ENCODE measurements at regions not wholly inside any gene's neighbourhood (a gene's known extent, or its start where the extent isn't known, plus 50 kb on each side); places are given as distances from the start of the nearest gene placed in this dataset.

DNA sequence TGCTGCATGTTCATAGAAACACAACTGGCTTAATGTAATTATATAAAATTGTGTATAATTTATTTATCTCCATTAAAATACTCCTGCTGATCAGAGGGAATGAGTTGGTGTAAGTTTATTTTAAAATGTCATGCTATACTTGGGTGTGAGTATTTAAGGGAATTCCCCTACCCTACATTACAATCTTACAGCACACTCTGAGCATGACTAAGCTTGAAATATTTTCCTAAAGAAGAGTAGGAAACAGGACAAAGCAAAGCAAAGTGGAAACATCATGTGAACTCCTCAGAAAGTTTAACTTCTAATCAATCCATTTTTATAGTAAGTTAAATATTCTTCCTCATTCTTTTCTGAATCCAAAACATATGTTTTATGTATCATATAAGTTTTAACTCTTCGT, 1271.3 kb downstream of the EFNA5 start:
- H3K23me2 ChIP-seq (ENCODE audit: insufficient read length, low read depth, low read length, poor library complexity, severe bottlenecking): no peaks in the 10 kb centered on the region
- no peak overlapping the region for H4K8ac ChIP-seq (replicated peaks; ENCODE audit: insufficient read length, low read depth, low read length)
- no peak overlapping the region for H2BK20ac ChIP-seq (ENCODE audit: low read depth, low read length, poor library complexity, severe bottlenecking)
- no peak for DNase-seq
- no peak overlapping the region for H2AK5ac ChIP-seq (ENCODE audit: insufficient read length, low read length)
- no peak overlapping the region for H3T11ph ChIP-seq (ENCODE audit: low read length)
- no peak overlapping the region for H3K4ac ChIP-seq (ENCODE audit: low read depth, low read length)
- H3K27me3 ChIP-seq (ENCODE audit: insufficient read depth, low read length): no peaks in the 10 kb centered on the region
- no peak overlapping the region for H3K4me2 ChIP-seq (ENCODE audit: insufficient read depth, insufficient read length, low read length)
- no peak overlapping the region for H3K23ac ChIP-seq (ENCODE audit: insufficient read length, low read depth, low read length)
- no peak overlapping the region for H2BK5ac ChIP-seq (ENCODE audit: insufficient read length, low read length)
- H2BK12ac ChIP-seq (ENCODE audit: insufficient read length, low read depth, low read length): no peak overlapping the region
- H3K27ac Mint-ChIP-seq: no peak overlapping the region
- H3K27ac ChIP-seq (ENCODE audit: insufficient read length, low read depth, low read length): no peak overlapping the region
- H3K79me1 ChIP-seq (ENCODE audit: insufficient read depth, low read depth, low read length, poor library complexity, severe bottlenecking): no peaks in the 10 kb centered on the region
- TF ChIP-seq, protein P1, sequence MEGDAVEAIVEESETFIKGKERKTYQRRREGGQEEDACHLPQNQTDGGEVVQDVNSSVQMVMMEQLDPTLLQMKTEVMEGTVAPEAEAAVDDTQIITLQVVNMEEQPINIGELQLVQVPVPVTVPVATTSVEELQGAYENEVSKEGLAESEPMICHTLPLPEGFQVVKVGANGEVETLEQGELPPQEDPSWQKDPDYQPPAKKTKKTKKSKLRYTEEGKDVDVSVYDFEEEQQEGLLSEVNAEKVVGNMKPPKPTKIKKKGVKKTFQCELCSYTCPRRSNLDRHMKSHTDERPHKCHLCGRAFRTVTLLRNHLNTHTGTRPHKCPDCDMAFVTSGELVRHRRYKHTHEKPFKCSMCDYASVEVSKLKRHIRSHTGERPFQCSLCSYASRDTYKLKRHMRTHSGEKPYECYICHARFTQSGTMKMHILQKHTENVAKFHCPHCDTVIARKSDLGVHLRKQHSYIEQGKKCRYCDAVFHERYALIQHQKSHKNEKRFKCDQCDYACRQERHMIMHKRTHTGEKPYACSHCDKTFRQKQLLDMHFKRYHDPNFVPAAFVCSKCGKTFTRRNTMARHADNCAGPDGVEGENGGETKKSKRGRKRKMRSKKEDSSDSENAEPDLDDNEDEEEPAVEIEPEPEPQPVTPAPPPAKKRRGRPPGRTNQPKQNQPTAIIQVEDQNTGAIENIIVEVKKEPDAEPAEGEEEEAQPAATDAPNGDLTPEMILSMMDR (conservative IDR thresholded peaks at IDR 0.05): no peak
- H3K9ac ChIP-seq (ENCODE audit: extremely low read depth, insufficient read length, low read length): no peak overlapping the region
- no peak overlapping the region for H4K91ac ChIP-seq (ENCODE audit: insufficient read length, low read depth, low read length)
- H3K4me1 Mint-ChIP-seq: no peaks in the 10 kb centered on the region
- H2AFZ ChIP-seq (ENCODE audit: low read length): no peak overlapping the region
- H2BK120ac ChIP-seq (ENCODE audit: low read depth, low read length, poor library complexity, severe bottlenecking): no peak overlapping the region
- H4K20me1 ChIP-seq (ENCODE audit: control insufficient read depth, insufficient read depth, insufficient read length): no peaks in the 10 kb centered on the region
- no peaks in the 10 kb centered on the region for H3K9me3 Mint-ChIP-seq
- no peak overlapping the region for H3K18ac ChIP-seq (ENCODE audit: insufficient read length, low read depth, low read length)
- H3K79me2 ChIP-seq (ENCODE audit: insufficient read depth, low read length): no peaks in the 10 kb centered on the region
- no peak overlapping the region for H2BK15ac ChIP-seq (ENCODE audit: low read depth, low read length)
- no peaks in the 10 kb centered on the region for H3K36me3 Mint-ChIP-seq (ENCODE audit: insufficient read depth in 1 of 3, low read depth in 3 of 3)
- H3K4me3 Mint-ChIP-seq: no peak overlapping the region
- H3K56ac ChIP-seq (ENCODE audit: insufficient read length, low read depth, low read length): no peak overlapping the region
- no peak overlapping the region for H4K5ac ChIP-seq (ENCODE audit: insufficient read length, low read depth, low read length)
- no peaks in the 10 kb centered on the region for H3K4me1 ChIP-seq (ENCODE audit: insufficient read depth, low read length)
- no CpG with 5 or more reads among the region's 1 CpG for WGBS (ENCODE audit: extremely low coverage, insufficient read length, low lambda C conversion rate)
- no peaks in the 10 kb centered on the region for H3K9me3 ChIP-seq (ENCODE audit: control insufficient read depth, low read depth, low read length)
- H3K27me3 Mint-ChIP-seq (ENCODE audit: low read depth): no peaks in the 10 kb centered on the region
- no peak overlapping the region for H3K14ac ChIP-seq (ENCODE audit: insufficient read depth, low read length)
